CD14-positive monocyte (primary cell): ENCODE measurements at regions not wholly inside any gene's neighbourhood (a gene's known extent, or its start where the extent isn't known, plus 50 kb on each side); places are given as distances from the start of the nearest gene placed in this dataset.

Experiments
- DNase-seq, 3 donors: peaks; one replicate each; pipeline ENCODE4 v3.0.0-alpha.2; 2011 to 2022
- H2AFZ ChIP-seq: 2 replicates; pipeline ENCODE4 v1.6.0; 2012; ENCODE audit warnings: mild to moderate bottlenecking, low read depth, low read length, inconsistent platforms; ENCODE audit not compliant: insufficient read depth, poor library complexity, severe bottlenecking
- H3K27ac ChIP-seq, 2 donors: 1 replicate in 1 of 2; 2 replicates in 1 of 2; pipeline ENCODE4 v1.5.1; 2012 to 2013; ENCODE audit warnings: low read length in 2 of 2, control low read depth in 1 of 2, inconsistent platforms in 1 of 2, low read depth in 1 of 2, mild to moderate bottlenecking in 1 of 2
- H3K27me3 ChIP-seq, 2 donors: one replicate each; pipeline versions ENCODE4 v1.6.0 to v1.6.1; 2011 to 2013; ENCODE audit warnings: low read length in 2 of 2; ENCODE audit not compliant: control insufficient read depth in 2 of 2, insufficient read depth in 2 of 2
- H3K36me3 ChIP-seq, 2 donors: replicated peaks in 1 of 2; 1 replicate in 1 of 2; 2 replicates in 1 of 2; pipeline versions ENCODE4 v1.5.1 to v1.6.1; 2012 to 2013; ENCODE audit warnings: low read length in 2 of 2, control low read depth in 1 of 2, inconsistent platforms in 1 of 2, mild to moderate bottlenecking in 1 of 2; ENCODE audit not compliant: insufficient read depth in 2 of 2, control insufficient read depth in 1 of 2
- H3K4me1 ChIP-seq, 2 donors: 1 replicate in 1 of 2; 2 replicates in 1 of 2; pipeline versions ENCODE4 v1.5.1 to v1.6.1; 2012 to 2013; ENCODE audit warnings: low read length in 2 of 2, control low read depth in 1 of 2, inconsistent platforms in 1 of 2, mild to moderate bottlenecking in 1 of 2, moderate library complexity in 1 of 2; ENCODE audit not compliant: insufficient read depth in 2 of 2, control insufficient read depth in 1 of 2
- H3K4me2 ChIP-seq: replicated peaks from 2 replicates; pipeline ENCODE3; 2012; ENCODE audit warnings: low read length, moderate library complexity, mild to moderate bottlenecking; ENCODE audit not compliant: poor library complexity, severe bottlenecking; ENCODE audit errors: extremely low read depth
- H3K4me3 ChIP-seq, 3 experiments: fragments of 200-600 bp in 1 of 3; sonication (generic) in 1 of 3; replicated peaks in 1 of 3; 1 replicate in 2 of 3; 2 replicates in 1 of 3; pipeline ENCODE4 v1.5.1; 2011 to 2013; ENCODE audit warnings: low read length in 3 of 3, mild to moderate bottlenecking in 3 of 3, control low read depth in 2 of 3, low read depth in 2 of 3, inconsistent platforms in 1 of 3, moderate library complexity in 1 of 3
- H3K79me2 ChIP-seq: 2 replicates; pipeline ENCODE4 v1.6.0; 2012; ENCODE audit warnings: mild to moderate bottlenecking, control low read depth, inconsistent platforms, low read length, moderate library complexity; ENCODE audit not compliant: insufficient read depth
- H3K9ac ChIP-seq: 2 replicates; pipeline ENCODE4 v1.6.0; 2017; ENCODE audit warnings: low read length, mild to moderate bottlenecking; ENCODE audit not compliant: insufficient read depth, poor library complexity, severe bottlenecking
- H3K9me3 ChIP-seq, 2 donors: replicated peaks in 1 of 2; 1 replicate in 1 of 2; 2 replicates in 1 of 2; pipeline versions ENCODE4 v1.5.1 to v1.6.1; 2012 to 2013; ENCODE audit warnings: low read length in 2 of 2, control low read depth in 1 of 2; ENCODE audit not compliant: control insufficient read depth in 1 of 2, insufficient read depth in 1 of 2
- H4K20me1 ChIP-seq: 2 replicates; pipeline ENCODE4 v1.6.0; 2012; ENCODE audit warnings: mild to moderate bottlenecking, low read length, control low read depth, moderate library complexity; ENCODE audit not compliant: insufficient read depth
- H3K27ac Mint-ChIP-seq, 7 donors: one replicate each; pipeline ENCODE4 v1.8.0; 2020; ENCODE audit warnings: mild to moderate bottlenecking in 7 of 7, mixed read lengths in 7 of 7, moderate library complexity in 6 of 7, inconsistent platforms in 2 of 7
- H3K27me3 Mint-ChIP-seq, 3 donors: one replicate each; pipeline ENCODE4 v1.8.0; 2021 to 2022; ENCODE audit warnings: low read depth in 3 of 3, mild to moderate bottlenecking in 3 of 3, mixed read lengths in 3 of 3, moderate library complexity in 3 of 3, inconsistent platforms in 1 of 3
- H3K36me3 Mint-ChIP-seq, 2 donors: one replicate each; pipeline ENCODE4 v1.8.0; 2020; ENCODE audit warnings: mixed read lengths in 2 of 2, inconsistent platforms in 1 of 2, mild to moderate bottlenecking in 1 of 2
- H3K4me1 Mint-ChIP-seq: one replicate; pipeline ENCODE4 v1.8.0; 2020; ENCODE audit warnings: mild to moderate bottlenecking, mixed read lengths
- H3K4me3 Mint-ChIP-seq, 2 donors: one replicate each; pipeline ENCODE4 v1.8.0; 2020; ENCODE audit warnings: mild to moderate bottlenecking in 2 of 2, mixed read lengths in 2 of 2, moderate library complexity in 1 of 2
- H3K9me3 Mint-ChIP-seq, 7 donors: one replicate each; pipeline ENCODE4 v1.8.0; 2020 to 2022; ENCODE audit warnings: mixed read lengths in 7 of 7, mild to moderate bottlenecking in 6 of 7, moderate library complexity in 6 of 7, inconsistent platforms in 2 of 7
- CTCF ChIP-seq: fragments of 200-600 bp; IDR thresholded peaks from one replicate; pipeline ENCODE4 v1.8.0; 2022; ENCODE audit warnings: antibody characterized with exemption, mild to moderate bottlenecking
- WGBS: methylation state at CpG from one replicate; pipeline ENCODE4 v1.1.5; 2013; ENCODE audit warnings: missing lambda C conversion rate; ENCODE audit not compliant: insufficient coverage; 5-methylcytosine and 5-hydroxymethylcytosine counted together
- intact Hi-C, 2 donors: fragments of 100-400 bp; cut with micrococcal nuclease; formaldehyde crosslinking; loops; one replicate each; pipeline versions ENCODE4 v1.15.0 to v1.15.1; 2023

- no peak overlapping the region for H2AFZ ChIP-seq
- TF ChIP-seq CTCF: no peak
- Mint-ChIP-seq H3K36me3 (no peaks in the 10 kb centered on the region), H3K9me3 (peaks cover 0 to 4% (median 0%) of the 10 kb centered on the region in 7 donors), H3K4me1 (no peaks in the 10 kb centered on the region), H3K27me3 (peaks cover 0 to 2% (median 0%) of the 10 kb centered on the region in 3 donors), H3K27ac (no peak overlapping the region), H3K4me3 (no peak overlapping the region)
- no peaks in the 10 kb centered on the region for H4K20me1 ChIP-seq
- no peak overlapping the region for H3K9ac ChIP-seq
- no peaks in the 10 kb centered on the region for H3K4me1 ChIP-seq
- H3K27me3 ChIP-seq: no peaks in the 10 kb centered on the region
- no peak overlapping the region for H3K4me2 ChIP-seq
- intact Hi-C loops: no loop called here
- no peaks in the 10 kb centered on the region for H3K79me2 ChIP-seq
- no peaks in the 10 kb centered on the region for H3K9me3 ChIP-seq
- no CpG with 5 or more reads among the region's 1 CpG for WGBS
- no peaks in the 10 kb centered on the region for H3K36me3 ChIP-seq
- no peak for DNase-seq
- no peak overlapping the region for H3K4me3 ChIP-seq
- H3K27ac ChIP-seq: no peak overlapping the region
Observed at GRCh38 chr1:173268261-173268660, 61.1 kb upstream of the TNFSF4 start.

DNA sequence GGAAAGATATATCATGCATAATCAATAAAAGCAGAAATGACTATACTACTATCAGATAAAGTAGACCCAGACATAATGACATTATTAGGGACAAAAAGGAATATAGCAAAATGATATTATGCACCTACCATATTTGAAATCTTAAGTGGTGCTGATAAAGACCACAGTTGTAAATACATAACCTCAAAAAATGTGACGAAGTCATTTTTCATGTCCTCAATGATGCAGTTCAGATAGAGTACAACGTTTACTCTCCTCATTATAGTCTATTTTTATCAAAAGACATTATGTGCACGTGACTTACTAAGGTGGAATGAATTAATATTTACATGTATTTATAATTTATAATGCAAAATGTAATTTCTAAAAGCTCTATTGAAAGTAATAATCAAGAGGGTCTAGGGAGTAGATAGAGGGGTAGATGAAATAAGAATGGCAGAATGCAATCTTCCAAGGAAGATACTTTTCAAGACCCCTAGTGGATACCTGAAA is 61.7 kb upstream of the TNFSF4 start:
- DNase-seq: no peak
- H3K27ac Mint-ChIP-seq: no peak overlapping the region
- peaks cover 0 to 2% (median 0%) of the 10 kb centered on the region in 7 donors for H3K9me3 Mint-ChIP-seq
- no peaks in the 10 kb centered on the region for H3K4me1 Mint-ChIP-seq
- no peak overlapping the region for H3K4me2 ChIP-seq
- no peak overlapping the region for H3K4me3 Mint-ChIP-seq
- no peak overlapping the region for H3K4me3 ChIP-seq
- no peaks in the 10 kb centered on the region for H3K36me3 Mint-ChIP-seq
- no peaks in the 10 kb centered on the region for H3K36me3 ChIP-seq
- TF ChIP-seq CTCF: no peak
- peaks cover 0 to 2% (median 0%) of the 10 kb centered on the region in 3 donors for H3K27me3 Mint-ChIP-seq
- H4K20me1 ChIP-seq: no peaks in the 10 kb centered on the region
- no peaks in the 10 kb centered on the region for H3K27me3 ChIP-seq
- H2AFZ ChIP-seq: no peak overlapping the region
- H3K4me1 ChIP-seq: no peaks in the 10 kb centered on the region
- no peaks in the 10 kb centered on the region for H3K79me2 ChIP-seq
- no peaks in the 10 kb centered on the region for H3K9me3 ChIP-seq
- no CpG with 5 or more reads among the region's 3 CpGs for WGBS
- no peak overlapping the region for H3K9ac ChIP-seq
- H3K27ac ChIP-seq: no peak overlapping the region
- intact Hi-C loops: no loop called here
